Fibroblast of skin of left biceps (primary cell): ENCODE measurements at regions not wholly inside any gene's neighbourhood (a gene's known extent, or its start where the extent isn't known, plus 50 kb on each side); places are given as distances from the start of the nearest gene placed in this dataset.

Experiments
- DNase-seq, 2 experiments: peaks; one replicate each; pipeline ENCODE4 v3.0.0-alpha.2; 2013; ENCODE audit warnings: low read depth in 2 of 2

DNA sequence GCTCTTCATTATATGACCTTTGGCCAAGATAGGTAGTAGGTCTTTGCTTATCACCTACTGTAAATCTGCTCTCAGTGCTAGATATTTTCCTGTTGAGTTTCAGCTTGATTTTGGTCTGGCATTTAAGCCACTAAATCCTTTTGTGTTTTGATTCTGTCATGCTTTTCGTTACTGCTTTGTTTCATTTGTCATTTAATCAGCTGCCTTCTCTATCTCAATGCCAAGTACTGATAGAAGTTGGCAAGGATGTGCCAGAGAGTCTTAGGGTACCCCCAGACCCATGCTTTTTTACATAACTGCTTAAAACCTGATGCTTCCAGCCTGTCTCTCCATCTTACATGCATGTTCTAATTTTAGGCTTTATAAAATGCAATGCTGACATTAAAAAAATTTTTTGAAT is 300.1 kb upstream of the SASH1 start:
- no peak for DNase-seq

DNA sequence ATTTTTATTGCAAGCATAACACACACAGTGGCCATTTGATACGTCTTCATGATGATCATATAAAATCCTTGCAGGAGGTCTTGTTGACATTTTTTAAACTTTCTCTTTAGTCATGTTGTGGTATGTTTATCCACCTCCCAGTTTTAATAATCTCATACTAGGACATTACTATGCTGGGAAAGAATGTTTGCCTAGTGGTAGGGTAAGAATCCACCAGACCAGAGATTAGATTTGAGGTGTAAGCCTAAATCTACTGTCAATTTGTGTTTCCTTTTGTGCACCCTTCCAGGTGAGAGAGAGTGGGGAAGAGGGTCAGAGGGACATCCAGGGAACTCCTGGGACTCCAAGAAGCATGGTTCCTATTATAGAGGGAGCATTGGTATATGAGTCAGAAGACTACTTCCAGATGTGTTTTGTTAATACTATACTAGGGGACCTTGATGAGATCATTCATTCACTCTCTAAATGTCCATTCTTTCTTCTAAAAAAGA is 298.3 kb upstream of the SASH1 start:
- DNase-seq, result peak; percentile 25 to 31

DNA sequence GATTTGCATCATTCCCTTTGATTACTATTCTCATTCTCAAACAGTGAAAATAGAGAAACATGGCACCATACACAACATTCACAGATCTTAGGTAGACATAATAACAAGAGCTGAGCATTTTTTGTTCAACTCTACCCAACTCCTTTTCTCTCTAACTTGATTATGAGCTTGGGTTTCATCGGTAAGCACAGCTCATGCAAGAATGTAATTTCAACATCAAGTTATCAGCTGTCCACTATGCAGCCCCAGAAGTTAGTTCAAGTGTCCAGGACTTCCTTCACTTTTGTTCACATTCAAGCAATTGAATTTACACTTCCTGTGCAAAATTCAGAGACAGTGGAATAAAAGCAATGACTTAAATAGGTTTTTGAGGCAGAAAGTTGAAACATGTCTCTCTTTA is 297.7 kb upstream of the SASH1 start:
- no peak for DNase-seq

DNA sequence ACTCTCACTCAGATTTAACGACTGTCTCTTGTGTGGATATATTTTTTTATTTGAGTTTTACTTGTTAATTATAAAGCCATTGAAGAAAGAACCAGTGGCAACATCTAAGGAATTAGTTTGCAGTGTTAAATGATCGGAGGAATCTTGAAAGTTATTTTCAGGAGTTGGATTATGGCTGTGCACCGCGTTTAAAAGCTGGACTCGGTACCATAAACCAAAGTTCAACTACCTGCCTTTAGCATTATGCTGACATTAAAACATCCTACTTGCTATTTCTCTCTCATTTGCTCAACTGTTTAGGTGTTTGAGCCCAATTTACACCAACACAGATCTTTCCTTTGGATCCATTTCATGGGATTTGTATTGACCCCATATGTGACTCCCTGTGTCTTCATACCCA is 289.4 kb upstream of the SASH1 start:
- no peak for DNase-seq

DNA sequence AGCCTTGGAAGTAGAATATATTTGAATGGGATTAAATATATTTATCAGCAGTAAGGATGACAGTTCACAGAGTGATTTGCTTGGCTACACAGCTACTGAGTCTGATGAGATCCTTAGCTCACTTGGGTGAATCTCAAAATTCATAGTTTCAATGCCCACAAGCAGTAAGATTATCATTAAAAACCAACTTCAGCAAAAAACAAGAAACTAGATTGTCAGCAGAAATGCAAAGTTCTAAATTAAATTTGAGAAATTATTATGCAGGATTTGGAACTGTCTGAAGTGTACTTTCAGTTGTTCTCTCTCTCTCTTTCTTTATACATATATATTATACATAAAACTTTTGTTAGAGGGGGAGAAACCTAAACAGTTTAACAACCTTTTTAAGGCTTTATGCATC is 288.8 kb upstream of the SASH1 start:
- no peak for DNase-seq

DNA sequence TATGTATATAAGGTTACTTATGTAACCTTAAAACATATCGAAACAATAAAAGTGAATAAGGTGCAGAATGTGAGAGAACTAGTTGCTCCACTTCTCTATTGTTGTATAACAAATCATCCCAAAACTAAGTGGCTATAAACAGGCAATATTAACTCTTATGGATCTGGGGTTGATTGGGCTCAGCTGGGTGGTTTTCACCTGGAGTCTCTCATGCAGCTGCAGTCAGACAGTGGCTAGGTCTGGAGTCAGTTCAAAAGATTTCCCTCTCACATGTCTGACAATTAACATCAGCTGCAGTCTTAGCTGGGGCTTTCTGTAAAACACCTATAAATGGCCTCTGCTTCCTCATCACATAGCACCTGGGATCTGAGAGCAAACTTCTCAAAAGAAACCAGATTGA is 288.4 kb upstream of the SASH1 start:
- DNase-seq, result no peak

DNA sequence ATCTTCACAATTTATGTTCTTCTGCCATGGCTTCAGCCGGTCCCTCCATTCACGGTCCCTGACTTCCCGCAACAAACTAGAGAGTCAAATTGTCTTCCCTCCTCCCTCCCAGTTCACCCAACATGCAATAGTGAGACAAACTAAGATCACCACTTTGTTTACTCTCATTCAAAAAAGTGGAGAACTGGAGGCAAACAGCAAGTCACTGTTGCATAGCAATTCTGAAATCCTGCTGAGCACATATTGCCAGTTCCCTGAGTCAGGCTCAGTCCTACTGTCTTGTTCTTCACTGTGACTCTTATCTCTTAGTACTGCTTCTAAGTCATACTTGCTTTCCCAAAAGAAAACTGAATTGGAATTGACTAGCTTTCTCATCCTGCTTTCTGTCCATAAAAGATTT is 287.2 kb upstream of the SASH1 start:
- DNase-seq, result no peak

DNA sequence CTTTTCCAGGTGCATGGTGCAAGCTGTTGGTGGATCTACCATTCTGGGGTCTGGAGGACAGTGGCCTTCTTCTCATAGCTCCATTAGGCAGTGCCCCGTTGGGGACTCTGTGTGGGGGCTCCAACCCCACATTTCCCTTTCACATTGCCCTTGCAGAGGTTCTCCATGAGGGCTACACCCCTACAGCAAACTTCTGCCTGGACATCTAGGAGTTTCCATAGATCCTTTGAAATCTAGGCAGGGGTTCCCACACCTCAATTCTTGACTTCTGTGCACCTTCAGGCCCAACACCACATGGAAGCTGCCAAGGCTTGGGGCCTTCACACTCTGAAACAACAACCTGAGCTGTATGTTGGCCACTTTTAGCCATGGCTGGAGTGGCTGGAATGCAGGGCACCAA is 282.8 kb upstream of the SASH1 start:
- DNase-seq, result no peak

DNA sequence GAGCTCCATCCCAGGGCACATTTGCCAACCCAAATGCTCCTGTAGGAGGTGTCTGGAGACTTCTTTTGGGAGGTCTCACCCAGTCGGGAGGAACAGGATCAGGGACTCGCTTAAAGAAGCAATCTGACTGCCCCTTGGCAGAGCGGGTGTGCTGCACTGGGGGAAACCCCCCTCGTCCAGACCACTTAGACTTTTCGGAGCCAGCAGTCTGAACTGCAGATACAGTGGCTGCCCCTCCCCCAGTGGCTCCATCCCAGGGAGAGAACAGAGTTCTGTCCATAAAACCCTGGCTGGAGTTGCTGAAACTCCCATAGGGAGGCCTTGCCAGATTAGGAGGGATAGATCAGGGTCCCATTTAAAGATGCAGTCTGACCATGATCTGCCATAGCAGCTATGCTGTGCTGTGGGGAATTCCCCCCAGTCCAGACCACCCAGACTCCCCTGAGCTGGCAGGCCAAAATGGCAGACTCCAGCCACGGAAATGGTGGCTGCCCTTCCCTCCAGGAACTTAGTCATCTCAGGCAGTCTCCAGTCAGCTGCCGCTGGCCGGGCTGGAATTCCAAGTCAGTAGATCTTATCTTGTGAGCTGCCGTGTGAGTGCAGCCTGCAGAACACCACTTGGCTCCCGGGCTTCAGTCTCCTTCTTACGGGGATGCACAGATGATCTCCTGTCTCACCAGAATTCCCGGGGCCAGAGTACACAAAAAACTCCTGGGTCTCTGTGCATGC is 278.1 kb upstream of the SASH1 start:
- DNase-seq, result peak; percentile 37 to 41

DNA sequence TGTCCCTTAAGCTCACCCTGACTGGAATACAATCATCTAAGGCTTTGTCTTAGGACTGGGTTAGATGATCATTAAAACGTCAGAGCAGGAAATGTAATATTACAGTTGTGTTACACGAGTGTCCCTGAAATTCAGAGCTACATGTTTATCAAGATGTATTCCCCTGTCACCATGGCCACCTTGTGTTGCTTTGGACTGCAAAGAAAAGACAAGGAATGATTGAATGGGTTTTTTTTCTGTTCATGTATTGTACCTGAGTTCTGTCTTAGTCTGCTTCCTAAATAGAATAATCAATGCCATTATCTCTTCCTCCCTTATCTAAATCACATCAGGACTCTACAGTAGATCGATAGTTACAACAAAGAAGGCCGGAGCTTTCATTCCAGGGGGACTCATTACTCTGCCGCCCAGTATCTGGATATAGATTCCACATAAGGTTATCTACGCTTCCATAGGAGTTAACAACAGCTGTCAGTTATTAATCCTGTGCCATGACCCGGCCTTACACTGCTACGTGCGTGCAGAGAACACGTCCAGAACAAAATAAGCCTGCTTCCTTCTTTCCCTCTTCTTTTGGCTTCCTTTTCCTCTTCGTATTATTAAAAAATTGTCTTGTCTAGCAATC is 274.1 kb upstream of the SASH1 start:
- no peak for DNase-seq

DNA sequence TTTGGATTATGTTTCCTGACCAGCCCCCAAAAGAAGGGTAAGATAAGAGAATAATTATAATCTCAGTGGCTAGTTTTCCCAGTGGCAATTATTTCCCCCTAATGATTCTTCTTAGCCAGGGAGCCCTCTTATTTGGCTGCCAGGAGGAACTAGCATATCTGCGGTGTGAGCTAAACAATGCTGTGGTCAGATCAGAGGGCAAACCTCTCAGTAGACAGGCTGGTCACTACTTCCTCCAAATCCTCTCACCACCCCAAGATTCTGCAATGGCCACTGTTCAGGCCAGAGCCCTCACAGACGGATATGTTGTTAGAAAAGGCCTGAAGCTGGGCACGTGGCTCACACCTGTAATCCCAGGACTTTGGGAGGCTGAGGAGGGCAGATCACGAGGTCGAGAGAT is 273.4 kb upstream of the SASH1 start:
- no peak for DNase-seq

DNA sequence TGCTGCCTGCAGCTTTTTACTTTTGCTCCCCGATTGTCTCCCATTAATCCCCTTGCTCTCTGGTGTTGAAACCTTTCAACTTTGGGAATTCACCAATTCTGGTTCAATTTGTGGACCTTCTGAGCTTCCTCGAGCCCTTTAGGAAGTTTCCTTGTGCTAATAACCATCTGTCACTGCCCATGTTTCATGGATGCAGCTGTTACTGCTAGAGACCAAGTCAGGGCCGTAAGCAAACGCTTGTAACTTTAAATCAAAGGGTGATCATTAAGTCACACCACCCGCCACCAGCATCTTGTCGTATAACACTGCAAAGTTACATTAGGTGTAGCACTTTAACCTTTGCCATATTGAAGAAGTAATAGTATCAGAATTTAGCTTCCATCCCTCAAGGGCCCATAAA is 268.3 kb upstream of the SASH1 start:
- DNase-seq, result no peak

DNA sequence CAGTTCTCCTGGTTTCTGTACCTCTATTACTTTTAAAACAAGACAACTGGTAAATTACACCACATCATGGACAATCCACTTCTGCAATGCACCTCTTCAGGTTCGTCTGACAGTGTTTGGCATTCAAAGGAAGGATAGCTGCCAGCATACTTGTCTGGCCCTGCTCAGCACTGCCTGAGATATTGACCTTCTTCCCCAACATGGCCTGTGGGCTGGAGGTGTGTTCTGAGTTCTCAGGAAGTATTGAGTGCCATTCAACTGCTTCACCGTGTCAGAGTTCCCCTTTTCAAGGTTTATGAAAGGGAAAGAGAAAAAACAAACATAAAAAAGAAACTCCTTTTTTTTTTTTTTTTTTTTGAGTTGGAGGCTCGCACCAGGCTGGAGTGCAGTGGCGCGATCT is 267.9 kb upstream of the SASH1 start:
- DNase-seq, result no peak

DNA sequence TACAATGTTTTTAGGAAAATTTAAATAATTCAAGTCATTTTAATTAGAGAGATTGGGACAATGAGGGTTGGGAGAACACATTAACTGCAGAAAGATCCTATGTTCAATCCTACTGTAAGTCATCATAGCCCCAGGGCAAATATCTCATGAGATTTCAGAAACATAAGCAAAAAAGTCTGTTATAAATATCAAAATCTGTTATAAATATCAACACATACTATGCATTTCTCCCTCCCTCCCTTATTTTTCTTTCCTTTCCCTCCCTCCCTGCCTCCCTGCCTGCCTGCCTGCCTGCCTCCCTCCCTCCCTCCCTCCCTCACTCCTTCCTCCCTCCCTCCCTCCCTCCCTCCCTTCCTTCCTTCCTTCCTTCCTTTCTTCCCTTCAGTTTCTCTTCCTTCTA is 267.3 kb upstream of the SASH1 start:
- no peak for DNase-seq

DNA sequence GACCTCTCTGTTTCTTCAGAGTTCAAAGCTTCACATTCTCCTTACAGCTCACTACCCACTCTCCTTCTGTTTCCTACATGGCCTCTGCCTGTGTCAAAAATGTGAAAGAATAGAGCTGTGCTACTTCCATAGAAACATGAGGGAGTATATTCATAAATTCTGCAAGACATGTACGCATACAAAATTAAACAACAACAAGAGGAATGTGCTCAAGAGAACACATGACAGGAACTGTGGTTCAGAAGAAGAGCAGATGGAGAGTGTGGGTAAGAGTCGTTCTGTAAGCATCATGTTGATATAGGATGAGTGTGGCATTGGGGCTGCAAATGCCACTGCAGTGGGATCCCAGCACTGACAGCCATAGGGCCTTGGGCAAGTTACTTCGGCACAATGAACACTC is 266.6 kb upstream of the SASH1 start:
- DNase-seq, result no peak

DNA sequence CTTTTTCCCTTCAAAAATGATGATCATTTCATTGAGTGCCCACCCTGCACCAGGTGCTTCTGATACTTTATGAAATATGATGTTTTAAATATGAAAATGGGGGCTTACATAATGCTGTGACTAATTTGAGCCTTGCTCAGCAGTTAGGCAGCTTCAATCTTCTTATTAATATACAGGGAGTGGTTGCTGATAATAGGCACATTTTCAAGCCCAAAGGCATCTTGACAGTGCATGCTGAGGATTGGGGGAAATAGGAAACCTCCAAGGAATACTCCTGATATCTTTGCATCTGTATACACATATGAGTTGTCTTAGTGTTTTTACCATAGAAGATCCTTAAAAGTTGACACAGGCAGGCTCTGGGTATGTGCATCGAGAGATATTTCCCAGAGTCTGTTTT is 262.3 kb upstream of the SASH1 start:
- no peak for DNase-seq

DNA sequence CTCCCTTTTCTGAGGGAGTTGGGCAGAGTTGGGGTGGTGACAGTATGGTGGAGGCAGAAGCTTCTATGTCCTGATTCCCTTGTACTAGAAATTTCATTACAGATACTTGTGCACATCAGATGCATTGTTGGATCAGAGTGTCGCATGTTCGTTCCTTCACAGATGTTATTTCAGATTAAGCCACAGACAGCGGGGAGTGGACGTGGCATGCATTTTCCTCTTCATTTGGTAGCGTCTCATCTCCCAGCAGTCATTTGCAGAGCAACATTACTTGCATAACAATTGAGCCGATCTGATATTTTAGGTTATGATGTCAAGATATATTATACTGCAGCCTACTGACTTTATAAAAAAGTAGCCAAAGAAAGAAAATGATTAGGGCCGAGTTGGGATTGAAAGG is 261.6 kb upstream of the SASH1 start:
- no peak for DNase-seq

DNA sequence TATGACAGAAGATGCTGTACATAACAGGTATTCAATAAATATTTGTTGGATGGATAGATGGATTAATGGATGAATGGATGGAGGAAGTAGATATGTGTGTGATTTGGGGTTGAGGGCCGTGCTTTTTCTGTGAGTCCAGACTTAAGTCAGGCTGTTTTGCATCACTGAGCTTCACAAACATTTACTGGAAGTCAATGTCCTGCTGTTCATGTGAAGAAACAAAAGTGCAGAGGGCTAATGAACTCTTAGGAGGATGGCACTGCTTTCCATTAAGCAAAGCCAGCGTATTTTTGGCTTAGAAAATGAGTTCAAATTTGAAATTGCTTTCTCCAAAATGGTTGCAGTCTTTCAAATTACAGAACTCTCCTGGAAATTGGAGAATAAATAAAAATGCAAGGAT is 260.6 kb upstream of the SASH1 start:
- DNase-seq, result no peak

DNA sequence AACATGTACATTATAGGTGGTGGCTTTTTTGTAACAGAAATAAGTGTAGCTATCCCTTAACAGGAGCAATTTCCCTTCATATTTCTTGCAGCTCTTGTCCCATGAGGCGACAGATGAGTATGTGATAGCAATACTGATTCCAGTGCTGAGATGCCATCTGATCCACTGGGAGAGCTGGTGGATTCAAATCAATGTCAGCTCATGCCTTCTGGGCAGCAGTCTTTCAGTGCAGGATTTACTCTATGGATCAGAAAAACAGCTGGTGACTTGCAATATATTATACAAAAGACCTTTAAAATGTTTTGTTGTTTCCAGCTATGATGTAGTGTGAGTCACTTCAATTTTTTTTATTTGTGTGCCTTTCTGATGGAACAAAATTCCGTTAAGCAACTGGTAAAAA is 259.9 kb upstream of the SASH1 start:
- no peak for DNase-seq

DNA sequence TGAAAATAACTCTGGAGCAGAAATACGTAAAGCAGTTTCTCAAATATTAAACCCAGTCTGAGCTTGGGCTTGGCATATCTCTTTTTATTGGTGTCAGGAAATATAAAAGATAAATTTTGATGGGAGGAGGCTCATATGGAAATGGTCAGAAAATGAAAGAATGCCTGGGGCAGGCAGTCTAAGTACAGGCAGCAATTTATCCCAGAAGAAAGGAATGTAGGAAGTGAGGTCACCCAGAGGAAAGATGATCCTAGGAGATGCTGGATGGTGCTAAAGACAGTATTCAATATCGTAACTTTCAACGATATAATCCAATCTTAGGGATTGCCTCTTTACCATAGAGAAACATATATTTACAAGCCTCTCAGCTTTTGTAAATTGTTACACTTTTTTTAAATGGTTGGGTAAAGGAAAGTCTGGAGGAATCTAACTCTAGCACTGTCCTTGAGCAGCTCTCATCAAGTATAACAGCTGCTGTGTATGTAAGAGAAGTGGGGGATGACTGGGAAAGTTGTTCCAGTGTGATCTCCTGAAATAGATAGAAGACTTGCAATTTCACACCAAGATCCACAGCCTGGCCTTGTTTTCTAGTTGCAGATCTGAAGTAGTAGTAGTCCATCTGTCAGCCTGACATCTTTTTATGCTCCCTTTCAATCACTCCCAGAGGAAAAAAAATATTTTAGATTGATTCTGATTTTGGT is 256.9 kb upstream of the SASH1 start:
- no peak for DNase-seq

DNA sequence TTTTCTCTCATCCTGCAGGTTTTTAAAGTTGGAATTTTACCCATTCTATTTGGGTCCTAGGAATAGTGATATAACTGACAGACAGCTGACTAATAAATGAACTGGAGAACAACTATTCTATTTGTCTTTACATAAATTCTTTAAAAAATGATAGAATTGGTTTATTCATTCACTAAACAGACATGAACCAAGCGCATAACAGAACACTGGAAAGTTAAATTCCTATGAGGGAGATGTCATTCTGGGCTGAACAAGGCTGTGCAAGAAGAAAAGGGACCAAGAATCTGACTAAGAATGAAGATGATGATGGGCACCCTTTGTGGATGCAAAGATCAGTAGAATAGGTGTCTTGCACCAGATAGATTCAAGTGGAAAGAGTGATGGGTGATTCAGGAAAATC is 256.3 kb upstream of the SASH1 start:
- no peak for DNase-seq

DNA sequence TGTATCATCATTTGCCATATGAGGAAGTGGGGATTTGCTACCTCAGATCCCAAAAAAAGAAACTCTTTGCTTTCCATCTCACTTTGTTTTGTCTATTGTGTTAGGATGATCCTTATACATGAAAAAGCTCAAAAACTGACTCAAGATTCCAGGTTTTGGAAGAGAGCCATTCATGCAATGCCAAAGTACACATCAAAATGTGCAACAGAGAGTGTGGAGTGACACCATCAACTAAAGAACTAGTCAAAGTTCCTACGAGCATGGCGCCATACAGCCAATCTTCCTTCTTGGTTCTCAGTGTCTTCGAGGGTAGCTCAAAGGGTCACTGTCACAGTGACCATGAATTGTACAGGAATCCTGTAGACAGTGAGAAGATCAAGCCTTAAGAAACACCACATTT is 255.8 kb upstream of the SASH1 start:
- DNase-seq, result no peak

DNA sequence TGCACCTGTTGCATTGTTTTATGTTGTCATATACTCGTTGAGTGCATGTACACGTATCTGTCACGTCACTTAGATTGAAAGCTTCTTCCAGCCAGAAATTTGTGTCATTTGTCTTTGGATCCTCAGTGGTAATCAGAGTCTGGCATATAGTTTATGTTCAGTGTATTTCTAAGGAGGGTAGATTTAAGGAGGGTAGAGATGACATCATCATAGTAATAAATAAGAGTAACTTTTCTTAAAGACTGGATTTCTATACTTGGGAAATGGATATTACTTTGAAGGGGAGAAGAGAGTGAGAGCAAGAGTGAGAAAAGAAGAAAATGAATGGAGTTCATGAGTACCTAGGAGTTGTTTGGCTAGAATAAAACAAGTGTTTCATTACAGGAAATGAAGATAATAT is 255.0 kb upstream of the SASH1 start:
- DNase-seq, result no peak
